ENCODE measurements at regions not wholly inside any gene's neighbourhood (a gene's known extent, or its start where the extent isn't known, plus 50 kb on each side); places are given as distances from the start of the nearest gene placed in this dataset.

GRCh38 chr19:30154410-30154809 lies 212.4 kb downstream of the URI1 start:
- DNase-seq, result no peak

DNA sequence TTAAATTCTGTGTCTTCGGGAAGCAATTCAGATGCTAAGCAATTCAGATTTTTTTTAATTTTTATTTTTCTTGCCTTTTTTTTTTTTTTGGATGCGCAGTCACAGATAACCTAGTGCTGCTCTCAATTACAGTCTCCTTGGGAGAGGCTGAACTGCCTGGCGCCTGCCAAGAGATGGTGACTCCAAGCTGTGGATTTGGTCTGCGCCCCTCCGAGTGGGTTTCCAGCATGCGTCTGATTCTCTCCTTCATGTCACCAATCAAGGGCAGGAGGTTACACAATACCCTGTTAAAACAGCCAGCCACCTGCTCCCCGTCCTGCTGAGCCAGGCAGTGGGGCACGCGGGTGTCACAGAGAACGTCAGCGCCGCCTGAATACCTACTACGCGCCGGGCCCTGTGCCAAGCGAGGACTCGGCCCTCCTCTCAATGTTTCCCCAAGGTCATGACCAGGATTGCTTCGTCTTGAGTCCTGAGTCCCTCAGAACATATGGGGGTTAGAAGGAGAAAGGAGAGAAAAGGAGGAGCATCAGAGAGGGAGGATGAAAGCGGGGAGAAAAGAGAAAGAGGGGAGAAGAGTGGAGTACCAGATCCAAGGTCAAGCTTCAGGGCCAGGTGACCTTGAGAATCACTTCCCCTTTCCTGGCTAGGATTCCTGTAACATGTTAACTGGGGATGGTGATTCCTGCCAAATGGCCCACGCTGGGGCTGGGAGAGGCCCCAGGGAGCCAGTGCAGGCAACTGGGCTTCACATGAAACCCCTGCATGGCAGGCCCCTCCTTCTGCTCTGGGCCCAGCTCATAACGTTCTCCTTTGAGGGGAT lies 213.6 kb downstream of the URI1 start:
- no peak for DNase-seq

- no peak for DNase-seq
Measured at GRCh38 chr19:30156646-30157045, 214.6 kb downstream of the URI1 start.

GRCh38 chr19:30158067-30158892 lies 213.9 kb upstream of the ZNF536 start:
- no peak for DNase-seq

- no peak for DNase-seq
Measured at GRCh38 chr19:30158893-30159245, 213.3 kb upstream of the ZNF536 start.

GRCh38 chr19:30159636-30160035 lies 212.5 kb upstream of the ZNF536 start:
- no peak for DNase-seq

DNA sequence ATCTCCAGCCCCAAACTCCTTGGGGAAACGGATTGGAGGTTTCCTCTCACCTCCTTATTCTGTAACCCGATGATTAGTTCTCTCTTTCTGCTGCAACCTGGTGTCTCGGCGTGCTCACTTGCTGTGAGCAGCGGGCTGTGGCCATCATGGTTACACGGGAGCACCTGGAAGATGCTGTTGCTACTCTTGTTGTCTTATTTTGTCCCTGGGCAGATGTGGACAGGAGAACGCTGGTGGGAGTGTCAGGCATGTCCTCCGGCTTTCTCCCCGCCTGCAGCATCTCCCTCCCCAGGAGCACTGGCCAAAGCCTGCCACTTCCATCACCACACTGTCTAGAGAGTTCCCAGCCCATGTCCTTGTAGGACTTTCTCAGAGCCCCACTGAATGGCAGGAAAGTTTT lies 211.8 kb upstream of the ZNF536 start:
- DNase-seq, result no peak

GRCh38 chr19:30161021-30161655 lies 211.0 kb upstream of the ZNF536 start:
- DNase-seq, result no peak

DNA sequence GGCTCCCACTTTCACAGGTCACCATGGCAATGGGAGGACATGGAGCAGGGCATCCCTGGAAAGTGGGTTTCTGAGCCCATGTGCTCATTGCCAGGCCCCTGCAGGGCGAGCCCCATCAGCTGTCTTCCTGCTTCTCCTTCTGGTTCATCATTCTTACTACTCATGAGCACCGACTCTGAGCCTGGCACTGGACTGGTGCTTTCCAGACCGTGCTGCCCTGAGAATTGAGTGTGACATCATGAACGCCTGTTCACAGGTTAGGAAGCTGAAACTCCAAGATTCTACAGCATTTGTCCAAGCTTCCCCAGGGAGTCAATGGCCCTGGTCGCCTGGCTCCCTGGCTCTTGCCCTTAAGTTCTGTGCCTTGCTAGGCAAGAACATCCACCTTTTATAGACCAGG lies 210.4 kb upstream of the ZNF536 start:
- no peak for DNase-seq

DNA sequence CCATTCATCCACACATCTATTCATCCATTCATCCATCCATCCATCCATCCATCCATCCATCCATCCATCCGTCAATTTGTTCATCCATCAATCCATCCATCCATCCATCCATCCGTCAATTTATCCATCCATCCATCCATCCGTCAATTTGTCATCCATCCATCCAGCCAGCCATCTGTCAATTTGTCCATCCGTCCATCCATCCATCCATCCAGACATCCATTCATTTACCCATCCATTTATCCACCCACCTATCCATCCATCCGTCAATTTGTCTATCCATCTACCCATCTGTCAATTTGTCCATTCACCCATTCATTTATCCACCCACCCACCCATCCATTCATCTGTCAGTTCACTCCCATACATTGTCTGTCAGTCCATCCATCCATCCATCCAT lies 209.5 kb upstream of the ZNF536 start:
- no peak for DNase-seq

- peak; percentile 5 for DNase-seq
Measured at GRCh38 chr19:30163663-30164062, 208.5 kb upstream of the ZNF536 start.

GRCh38 chr19:30165228-30165813 lies 206.9 kb upstream of the ZNF536 start:
- no peak for DNase-seq

- no peak for DNase-seq
Measured at GRCh38 chr19:30167206-30167868, 204.8 kb upstream of the ZNF536 start.

DNA sequence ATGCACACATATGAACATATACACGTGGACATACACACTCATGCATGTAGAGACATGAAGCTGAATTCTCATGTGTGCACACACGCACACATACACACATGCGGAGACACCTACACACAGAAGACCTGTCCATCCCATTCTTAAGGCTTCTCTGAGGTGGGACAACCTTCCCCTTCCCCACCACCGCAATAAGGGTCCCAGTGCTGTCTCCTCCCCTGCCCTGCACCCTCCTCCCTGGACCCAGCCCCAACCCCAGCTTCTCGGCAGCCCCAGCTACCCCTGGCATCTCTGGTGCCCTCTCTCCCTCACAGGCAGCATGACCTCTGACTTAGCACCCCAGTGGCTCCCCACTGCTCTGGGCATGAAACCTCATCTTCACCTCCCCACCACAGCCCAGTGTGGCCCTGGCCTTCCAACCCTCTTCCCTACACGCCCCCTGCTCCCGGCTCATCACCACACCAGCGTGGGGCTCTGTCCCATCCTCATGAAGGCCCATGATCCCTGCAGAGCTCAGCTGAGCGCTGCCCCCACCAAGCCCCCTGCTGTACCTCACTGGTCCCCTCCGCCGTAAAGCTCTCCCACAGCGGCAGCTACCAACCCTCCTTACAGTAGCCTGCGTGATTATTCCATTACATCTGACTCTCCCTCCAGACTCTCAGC lies 204.1 kb upstream of the ZNF536 start:
- DNase-seq, result no peak

DNA sequence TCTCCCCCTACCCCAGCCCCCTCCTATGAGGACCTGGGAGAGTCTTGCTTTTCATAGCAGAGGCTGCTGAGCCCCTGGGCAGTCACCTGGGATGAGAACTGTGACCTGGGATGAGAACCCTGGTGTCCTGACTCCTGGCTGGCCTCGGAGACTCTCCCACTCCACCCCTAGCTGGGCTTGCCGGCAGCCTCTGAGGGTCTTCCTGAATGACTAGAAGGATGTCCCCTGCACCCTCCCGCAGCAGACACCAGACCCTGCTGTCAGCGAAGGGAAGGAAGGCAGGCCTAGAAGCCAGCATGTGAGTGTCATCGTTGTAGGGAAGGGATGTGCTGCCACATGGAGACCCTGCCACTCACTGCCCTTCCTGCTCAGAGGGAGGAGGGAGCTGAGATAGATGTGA lies 203.4 kb upstream of the ZNF536 start:
- no peak for DNase-seq

DNA sequence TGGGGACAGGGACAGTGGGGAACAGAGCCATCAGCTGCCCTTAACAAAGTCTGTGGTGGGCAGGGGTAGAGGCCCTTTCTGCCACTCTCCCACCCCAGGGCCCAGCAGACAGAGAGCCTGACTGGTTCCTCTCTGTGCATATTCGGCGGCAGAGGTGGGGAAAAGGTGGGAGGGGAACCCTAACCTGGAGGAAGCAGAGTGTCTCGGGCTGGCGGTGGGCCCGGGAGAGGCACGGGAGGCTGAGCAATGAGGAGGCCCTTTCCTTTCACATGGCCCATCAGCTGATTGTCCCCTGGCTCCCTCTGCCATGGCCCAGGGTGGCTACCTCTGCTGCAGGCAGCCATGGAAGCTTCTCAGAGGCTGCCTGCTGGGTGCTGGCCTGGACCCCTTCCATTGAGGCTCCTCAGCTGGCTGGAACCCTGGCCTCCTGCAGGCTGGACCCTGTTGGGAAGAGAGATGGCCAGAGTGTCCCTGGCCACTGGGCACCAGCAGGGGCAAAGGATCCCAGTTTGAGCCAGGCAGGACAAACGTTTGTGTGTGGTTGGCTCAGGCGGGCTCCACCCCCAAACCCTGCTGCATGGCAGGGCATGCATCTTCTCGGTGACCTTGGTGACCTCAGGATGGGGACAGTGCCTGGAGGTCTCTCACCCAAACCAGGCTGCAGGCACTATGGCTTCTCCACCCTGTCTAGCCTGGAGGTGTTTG lies 202.8 kb upstream of the ZNF536 start:
- no peak for DNase-seq

- no peak for DNase-seq
Measured at GRCh38 chr19:30170081-30170480, 202.1 kb upstream of the ZNF536 start.

DNA sequence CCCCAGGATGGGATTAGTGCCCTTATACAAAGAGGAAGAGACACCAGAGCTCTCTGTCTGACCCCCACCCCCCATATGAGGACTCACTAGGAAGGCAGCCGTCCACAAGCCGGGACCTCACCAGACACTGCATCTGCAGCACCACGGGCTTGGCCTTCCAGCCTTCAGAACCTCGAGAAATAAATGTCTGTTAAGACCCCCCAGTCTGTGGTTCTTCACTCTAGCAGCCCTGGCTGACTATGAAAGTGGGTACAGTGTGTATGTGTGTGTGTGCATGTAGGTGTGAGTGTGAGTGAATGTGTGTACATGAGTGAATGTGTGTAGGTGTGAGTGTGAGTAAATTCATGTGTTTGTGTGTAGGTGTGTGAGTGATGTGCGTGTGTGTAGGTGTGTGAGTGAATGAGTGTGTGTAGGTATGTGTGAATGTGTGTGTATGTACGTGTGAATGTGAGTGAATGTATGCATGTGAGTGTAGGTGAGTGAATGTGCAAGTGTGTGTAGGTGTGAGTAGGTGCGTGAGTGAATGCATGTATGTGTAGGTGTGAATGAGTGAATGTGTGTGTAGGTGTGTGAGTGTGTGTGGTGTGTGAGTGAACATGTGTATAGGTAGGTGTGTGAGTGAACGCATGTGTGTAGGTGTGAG lies 201.6 kb upstream of the ZNF536 start:
- no peak for DNase-seq

GRCh38 chr19:30171138-30171635 lies 201.0 kb upstream of the ZNF536 start:
- no peak for DNase-seq

DNA sequence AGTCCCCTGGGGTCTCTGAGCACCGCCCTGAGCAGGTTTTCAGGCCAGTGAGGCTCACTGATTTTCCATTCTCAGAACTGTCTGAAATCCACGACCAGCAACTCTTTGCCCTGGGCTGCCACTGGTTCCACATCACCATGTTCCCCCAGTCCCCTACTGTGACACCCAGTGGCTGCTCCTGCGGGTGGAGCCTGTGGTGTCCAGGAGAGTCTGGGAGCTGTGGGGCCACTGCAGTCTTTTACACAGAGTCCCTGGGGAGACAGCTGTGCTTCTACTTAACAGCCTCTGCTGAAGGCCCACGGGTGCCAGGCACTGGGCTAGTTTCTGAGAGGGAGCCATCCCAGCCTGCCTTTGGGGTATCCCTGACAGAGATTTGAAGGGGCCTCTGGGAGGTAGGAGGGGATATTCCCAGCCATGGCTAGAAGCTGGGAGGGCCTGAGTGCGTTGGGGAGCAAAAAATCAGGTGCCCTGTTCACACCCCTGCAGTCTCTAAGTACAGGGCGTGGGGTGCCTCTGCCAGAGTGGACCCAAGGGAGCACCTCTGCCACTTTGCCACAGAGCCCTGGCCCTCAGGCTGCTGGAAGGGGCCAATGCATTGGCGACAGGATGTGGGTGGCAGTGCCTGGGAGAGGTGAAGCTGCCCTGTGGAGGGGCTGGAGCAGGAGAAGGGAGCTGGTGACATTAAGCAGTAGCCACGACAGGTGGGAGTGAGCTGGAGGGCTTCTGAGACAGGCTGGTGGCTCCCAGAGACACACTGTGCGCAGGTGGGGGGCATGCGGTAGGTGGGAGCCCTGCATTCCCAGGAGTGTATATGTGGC lies 200.2 kb upstream of the ZNF536 start:
- no peak for DNase-seq

All from DMS79 (cell line).